Nephron progenitor cell (in vitro differentiated cells): ENCODE measurements at regions not wholly inside any gene's neighbourhood (a gene's known extent, or its start where the extent isn't known, plus 50 kb on each side); places are given as distances from the start of the nearest gene placed in this dataset.
"Not testable (repeated sequence)": the region's sequence is repeated elsewhere in the genome, so short reads cannot be mapped to it uniquely, and the experiment has no call there.

Source experiments
- DNase-seq: peaks from one replicate; pipeline ENCODE4 v3.0.0; 2021
- H3K27ac Mint-ChIP-seq: 2 replicates; pipeline ENCODE4 v1.8.0; 2021; ENCODE audit warnings: mild to moderate bottlenecking, moderate library complexity, mixed read lengths
- H3K27me3 Mint-ChIP-seq: 2 replicates; pipeline ENCODE4 v1.8.0; 2021; ENCODE audit warnings: mild to moderate bottlenecking, low read depth, mixed read lengths; ENCODE audit not compliant: poor library complexity
- H3K36me3 Mint-ChIP-seq: 2 replicates; pipeline ENCODE4 v1.8.0; 2021; ENCODE audit warnings: low read depth, mixed read lengths
- H3K4me1 Mint-ChIP-seq: 2 replicates; pipeline ENCODE4 v1.8.0; 2021; ENCODE audit warnings: mixed read lengths
- H3K4me3 Mint-ChIP-seq: 2 replicates; pipeline ENCODE4 v1.8.0; 2021; ENCODE audit warnings: mild to moderate bottlenecking, moderate library complexity, mixed read lengths
- H3K9me3 Mint-ChIP-seq: 2 replicates; pipeline ENCODE4 v1.8.0; 2021; ENCODE audit warnings: mild to moderate bottlenecking, moderate library complexity, mixed read lengths

- H3K27ac Mint-ChIP-seq, H3K9me3 Mint-ChIP-seq, DNase-seq, H3K4me1 Mint-ChIP-seq, H3K36me3 Mint-ChIP-seq, H3K27me3 Mint-ChIP-seq, H3K4me3 Mint-ChIP-seq: not testable (repeated sequence)
Observed at GRCh38 chr9:61817127-61817705, 627.4 kb downstream of the SPATA31A7 start.

DNA sequence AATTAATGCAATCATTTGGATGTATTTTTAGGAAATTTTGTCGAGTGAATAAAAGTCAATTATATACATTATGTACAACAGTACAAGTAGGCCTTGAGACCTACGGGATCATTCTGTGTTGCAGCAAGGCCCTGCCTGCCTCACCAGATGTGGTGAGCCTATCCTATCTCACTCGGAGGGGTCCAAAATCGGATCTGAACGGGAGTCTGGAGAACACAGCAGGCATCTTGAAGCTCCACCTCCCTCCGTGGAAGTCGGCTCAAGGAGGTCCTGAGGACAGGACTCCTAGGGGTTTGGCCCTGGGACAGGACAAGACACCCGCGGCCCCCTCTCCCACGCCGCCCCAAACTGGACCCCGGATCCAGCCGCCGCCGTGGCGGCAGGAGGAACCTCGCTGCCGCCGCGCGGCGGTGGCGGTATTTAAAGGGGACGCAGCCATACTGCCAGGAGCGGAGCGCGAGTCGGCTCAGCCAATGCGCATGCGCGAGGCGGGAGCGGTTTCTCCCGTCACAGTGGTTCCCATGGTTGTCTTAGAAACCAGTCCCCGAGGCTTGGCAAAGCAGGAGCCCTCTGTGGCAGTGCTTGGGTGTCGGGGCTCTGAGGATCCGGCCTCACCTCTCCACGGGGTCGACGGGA lies 663.9 kb downstream of the SPATA31A7 start:
- not testable (repeated sequence) for H3K9me3 Mint-ChIP-seq, H3K27ac Mint-ChIP-seq
- peak; percentile 81 for DNase-seq

DNA sequence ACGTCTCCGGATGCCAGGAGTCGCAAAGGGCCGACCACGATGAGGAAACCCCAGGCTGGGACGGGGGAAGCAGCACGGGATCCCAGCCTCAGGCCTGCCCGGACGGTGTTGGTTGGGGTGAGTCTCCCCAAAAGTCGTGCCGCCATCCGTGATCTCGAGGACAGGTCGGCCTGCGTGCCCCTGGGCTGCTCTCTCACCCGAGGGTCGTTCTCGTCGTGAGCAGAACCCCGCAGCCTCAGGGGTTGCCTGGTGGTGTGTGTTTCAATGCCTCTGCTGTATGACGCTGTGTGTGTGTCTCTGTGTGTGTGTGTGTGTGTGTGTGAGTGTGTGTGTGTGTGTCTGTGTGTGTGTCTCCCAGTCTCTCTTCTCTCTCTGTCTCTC lies 664.4 kb downstream of the SPATA31A7 start:
- H3K36me3 Mint-ChIP-seq, H3K27ac Mint-ChIP-seq, H3K4me1 Mint-ChIP-seq, H3K4me3 Mint-ChIP-seq, H3K27me3 Mint-ChIP-seq, H3K9me3 Mint-ChIP-seq: not testable (repeated sequence)
- DNase-seq = peak; percentile 1

More for the DNA sequence above, 663.9 kb downstream of the SPATA31A7 start:
- H3K36me3 Mint-ChIP-seq, H3K4me3 Mint-ChIP-seq, H3K4me1 Mint-ChIP-seq, H3K27me3 Mint-ChIP-seq: not testable (repeated sequence)

DNA sequence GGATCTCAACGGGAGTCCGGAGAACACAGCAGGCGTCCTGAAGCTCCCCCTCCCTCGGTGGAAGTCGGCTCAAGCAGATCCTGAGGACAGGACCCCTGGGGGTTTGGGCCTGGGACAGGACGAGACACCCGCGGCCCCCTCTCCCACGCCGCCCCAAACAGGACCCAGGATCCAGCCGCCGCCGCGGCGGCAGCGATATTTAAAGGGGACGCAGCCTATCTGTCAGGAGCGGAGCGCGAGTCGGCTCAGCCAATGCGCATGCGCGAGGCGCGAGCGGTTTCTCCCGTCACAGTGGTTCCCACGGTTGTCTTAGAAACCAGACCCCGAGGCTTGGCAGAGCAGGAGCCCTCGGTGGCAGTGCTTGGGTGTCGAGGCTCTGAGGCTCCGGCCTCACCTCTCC lies 666.4 kb downstream of the SPATA31A7 start:
- H3K9me3 Mint-ChIP-seq, H3K4me1 Mint-ChIP-seq, H3K27ac Mint-ChIP-seq: not testable (repeated sequence)

GRCh38 chr9:61856858-61857453 lies 667.1 kb downstream of the SPATA31A7 start:
- H3K9me3 Mint-ChIP-seq, H3K27ac Mint-ChIP-seq, H3K36me3 Mint-ChIP-seq, H3K27me3 Mint-ChIP-seq, H3K4me1 Mint-ChIP-seq, DNase-seq: not testable (repeated sequence)
- peak overlapping the region; percentile 52 for H3K4me3 Mint-ChIP-seq

More for the DNA sequence above, 666.4 kb downstream of the SPATA31A7 start:
- H3K36me3 Mint-ChIP-seq, H3K4me3 Mint-ChIP-seq, DNase-seq, H3K27me3 Mint-ChIP-seq: not testable (repeated sequence)

GRCh38 chr9:61857709-61858351 lies 668.0 kb downstream of the SPATA31A7 start:
- DNase-seq, H3K4me1 Mint-ChIP-seq, H3K9me3 Mint-ChIP-seq, H3K36me3 Mint-ChIP-seq, H3K27me3 Mint-ChIP-seq, H3K4me3 Mint-ChIP-seq, H3K27ac Mint-ChIP-seq: not testable (repeated sequence)

GRCh38 chr9:61862431-61862971 lies 672.7 kb downstream of the SPATA31A7 start:
- H3K4me1 Mint-ChIP-seq, H3K27me3 Mint-ChIP-seq, H3K27ac Mint-ChIP-seq, H3K4me3 Mint-ChIP-seq, H3K9me3 Mint-ChIP-seq, H3K36me3 Mint-ChIP-seq: not testable (repeated sequence)
- DNase-seq = peak; percentile 18

DNA sequence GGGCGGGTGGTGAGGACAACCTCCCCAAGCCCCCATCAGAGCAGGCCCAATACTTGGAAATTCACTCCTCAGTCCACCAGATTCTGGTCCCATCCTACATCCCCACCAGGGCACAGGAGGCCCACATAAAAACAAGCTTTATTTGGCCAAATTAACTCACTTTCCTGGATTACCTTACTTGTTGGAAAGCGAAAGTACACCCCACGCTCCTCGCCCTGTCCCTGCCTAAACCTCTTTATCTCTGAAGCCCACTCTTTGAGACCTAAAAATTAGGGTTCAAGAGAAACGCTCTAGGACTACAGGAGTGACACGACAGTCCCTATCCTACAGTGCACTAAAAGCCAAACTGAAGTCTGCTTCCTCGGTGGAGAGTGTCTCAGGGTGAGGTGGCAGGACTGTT lies 674.6 kb downstream of the SPATA31A7 start:
- H3K27me3 Mint-ChIP-seq, H3K36me3 Mint-ChIP-seq, H3K9me3 Mint-ChIP-seq, H3K4me3 Mint-ChIP-seq, DNase-seq, H3K4me1 Mint-ChIP-seq, H3K27ac Mint-ChIP-seq: not testable (repeated sequence)

GRCh38 chr9:61868965-61869364 lies 679.1 kb downstream of the SPATA31A7 start:
- not testable (repeated sequence) for H3K9me3 Mint-ChIP-seq, H3K27me3 Mint-ChIP-seq, DNase-seq, H3K4me1 Mint-ChIP-seq, H3K36me3 Mint-ChIP-seq
- Mint-ChIP-seq H3K4me3 (peak overlapping the region; percentile 70), H3K27ac (peak overlapping the region; percentile 80)

- not testable (repeated sequence) for H3K9me3 Mint-ChIP-seq, H3K36me3 Mint-ChIP-seq, H3K4me3 Mint-ChIP-seq, DNase-seq, H3K27ac Mint-ChIP-seq, H3K4me1 Mint-ChIP-seq, H3K27me3 Mint-ChIP-seq
Observed at GRCh38 chr9:61872329-61872728, 682.5 kb downstream of the SPATA31A7 start.
